CMK (cell line): ENCODE measurements at regions not wholly inside any gene's neighbourhood (a gene's known extent, or its start where the extent isn't known, plus 50 kb on each side); places are given as distances from the start of the nearest gene placed in this dataset.

ENCODE experiments used
- DNase-seq: peaks from one replicate; pipeline ENCODE4 v3.0.0-alpha.2; 2010; ENCODE audit warnings: low read depth

DNA sequence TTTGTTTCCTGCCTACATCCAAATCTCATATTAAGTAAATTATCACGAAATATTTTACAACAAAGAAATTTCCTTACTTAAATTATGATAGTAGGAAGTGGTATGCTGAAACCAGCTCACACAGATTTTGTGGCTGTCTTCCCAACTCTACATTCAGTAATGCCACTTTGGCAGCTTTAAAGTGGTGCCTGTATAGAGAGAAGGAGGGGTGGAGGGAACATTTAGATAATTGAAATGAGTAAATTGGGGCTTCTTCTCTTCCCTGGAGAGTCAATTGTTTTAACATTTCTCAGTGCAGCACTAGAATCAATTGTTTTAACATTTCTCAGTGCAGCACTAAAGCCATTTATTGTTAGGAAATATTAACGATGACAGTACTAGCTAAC, 1323.1 kb downstream of the PCDH7 start:
- DNase-seq = no peak

- DNase-seq = no peak
These were observed 1341.7 kb downstream of the PCDH7 start for GRCh38 chr4:32061916-32062315.

DNA sequence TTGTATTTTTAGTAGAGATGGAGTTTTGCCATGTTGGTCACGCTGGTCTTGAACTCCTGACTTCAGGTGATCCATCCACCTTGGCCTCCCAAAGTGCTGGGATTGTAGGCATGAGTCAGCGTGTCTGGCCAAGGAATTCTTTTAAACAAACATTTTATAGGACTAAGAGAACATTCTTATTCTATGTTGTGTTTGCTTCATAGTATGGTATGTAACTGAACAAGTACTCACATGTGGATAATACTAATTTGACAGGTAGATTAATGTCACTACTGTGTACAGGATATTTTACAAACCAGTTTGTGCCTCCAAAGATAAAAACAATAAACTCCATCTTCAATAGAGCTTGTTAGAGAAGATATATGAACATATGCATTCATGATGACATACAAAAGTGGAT, 1353.4 kb downstream of the PCDH7 start:
- no peak for DNase-seq

GRCh38 chr4:32087211-32087610, 1367.0 kb downstream of the PCDH7 start:
- no peak for DNase-seq

GRCh38 chr4:32094987-32095386, 1374.8 kb downstream of the PCDH7 start:
- DNase-seq = no peak

GRCh38 chr4:32102896-32103295, 1382.7 kb downstream of the PCDH7 start:
- no peak for DNase-seq

DNA sequence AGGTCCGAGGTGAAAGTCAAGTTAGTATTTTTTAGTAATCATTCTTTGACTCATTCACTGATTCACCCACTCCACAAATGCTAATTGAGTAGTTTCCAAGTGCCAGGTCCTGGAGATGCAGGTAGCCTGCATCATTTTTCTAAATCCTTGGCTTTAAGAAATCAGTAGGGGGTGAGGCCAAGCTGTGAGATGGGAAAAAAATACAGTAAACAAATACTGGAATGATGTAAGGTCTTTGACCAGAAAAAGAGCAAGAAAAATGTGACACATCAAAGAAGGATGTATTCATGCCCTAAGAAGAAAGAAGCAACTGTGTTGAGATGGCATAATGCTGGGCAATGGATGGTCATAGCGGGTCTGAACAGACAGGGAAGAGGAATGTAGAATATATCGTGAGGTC, 1386.6 kb downstream of the PCDH7 start:
- DNase-seq = no peak

- no peak for DNase-seq
These were observed 1392.7 kb downstream of the PCDH7 start for GRCh38 chr4:32112891-32113290.

- no peak for DNase-seq
These were observed 1397.5 kb downstream of the PCDH7 start for GRCh38 chr4:32117693-32118092.

DNA sequence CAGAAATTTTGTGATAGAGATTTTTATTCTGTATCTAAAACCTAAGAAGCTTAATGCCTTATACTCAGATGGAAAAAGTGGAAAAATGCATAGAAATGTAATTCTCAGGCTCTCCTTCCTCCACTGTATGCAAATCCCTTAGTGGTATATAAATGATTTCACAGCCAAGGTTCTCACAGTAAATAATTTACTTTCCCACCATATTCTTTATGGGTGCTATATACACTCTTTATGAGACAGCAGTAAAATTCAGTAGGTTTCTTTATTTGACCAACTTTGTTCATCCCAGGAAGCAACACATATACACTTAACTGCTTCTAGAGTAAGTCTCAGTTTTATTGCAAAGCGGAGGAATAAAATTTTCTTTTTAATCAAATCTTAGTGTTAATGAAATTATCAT, 1399.7 kb downstream of the PCDH7 start:
- DNase-seq = no peak

- DNase-seq = no peak
These were observed 1408.4 kb downstream of the PCDH7 start for GRCh38 chr4:32128549-32128948.

DNA sequence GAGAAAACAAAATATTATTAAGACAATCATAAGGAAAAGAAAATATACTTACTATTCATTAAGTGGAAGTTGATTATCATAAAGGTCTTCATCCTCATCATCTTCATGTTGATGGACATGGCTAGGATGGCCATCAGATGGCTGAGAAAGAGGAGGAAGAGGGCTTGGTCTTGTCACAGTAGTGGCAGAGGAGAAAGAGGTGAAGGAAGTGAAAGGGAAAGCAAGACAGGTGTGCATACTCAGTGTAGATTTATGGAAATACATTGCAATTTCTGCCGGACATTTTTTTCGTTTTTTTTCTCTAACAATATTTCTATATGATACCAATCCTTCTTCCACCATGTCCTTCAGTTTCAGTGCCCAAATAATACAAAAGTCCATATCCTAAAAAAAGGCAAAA, 1409.8 kb downstream of the PCDH7 start:
- no peak for DNase-seq

GRCh38 chr4:32133141-32133540, 1413.0 kb downstream of the PCDH7 start:
- DNase-seq = no peak

GRCh38 chr4:32133734-32134133, 1413.6 kb downstream of the PCDH7 start:
- DNase-seq = no peak

GRCh38 chr4:32135642-32136041, 1415.5 kb downstream of the PCDH7 start:
- DNase-seq = no peak

GRCh38 chr4:32136081-32136787, 1416.1 kb downstream of the PCDH7 start:
- DNase-seq = no peak

DNA sequence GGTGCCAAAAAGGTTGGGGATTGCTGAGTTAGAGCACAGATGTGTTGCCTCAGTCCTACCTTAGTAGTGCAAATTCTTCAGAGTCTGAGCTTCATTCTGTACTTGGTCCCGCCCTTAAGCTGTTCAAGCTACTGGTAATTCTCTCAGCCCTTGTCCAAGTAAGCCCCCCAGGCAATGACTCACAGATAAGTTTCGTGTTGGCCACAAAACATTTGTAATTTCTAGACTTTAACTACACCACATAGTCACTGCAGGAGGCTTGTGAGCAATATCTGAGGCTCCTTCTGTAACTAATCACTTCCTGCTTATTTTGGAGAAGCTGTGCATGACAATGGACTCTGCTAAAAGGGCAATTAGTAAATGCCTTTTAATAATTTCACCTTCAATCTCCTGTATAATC, 1420.5 kb downstream of the PCDH7 start:
- peak; percentile 57 for DNase-seq

DNA sequence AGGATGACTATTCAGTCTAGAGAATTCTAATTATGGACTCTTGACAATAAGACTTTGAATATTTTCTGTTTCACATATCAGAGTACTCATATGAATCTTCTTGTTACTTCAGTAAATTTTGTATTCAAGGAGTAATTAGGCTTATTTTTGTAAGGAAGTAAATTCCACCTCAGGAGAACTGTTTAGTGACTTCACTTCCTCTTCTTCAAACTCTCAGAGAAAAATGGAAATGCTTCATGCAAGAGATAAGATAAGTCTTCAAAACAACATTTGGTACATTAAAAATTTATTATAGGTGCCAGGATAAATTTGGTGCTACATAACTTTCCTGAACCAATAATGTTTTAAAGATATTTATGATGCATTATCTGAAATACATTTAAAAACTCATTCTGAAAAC, 1421.9 kb downstream of the PCDH7 start:
- DNase-seq = no peak

DNA sequence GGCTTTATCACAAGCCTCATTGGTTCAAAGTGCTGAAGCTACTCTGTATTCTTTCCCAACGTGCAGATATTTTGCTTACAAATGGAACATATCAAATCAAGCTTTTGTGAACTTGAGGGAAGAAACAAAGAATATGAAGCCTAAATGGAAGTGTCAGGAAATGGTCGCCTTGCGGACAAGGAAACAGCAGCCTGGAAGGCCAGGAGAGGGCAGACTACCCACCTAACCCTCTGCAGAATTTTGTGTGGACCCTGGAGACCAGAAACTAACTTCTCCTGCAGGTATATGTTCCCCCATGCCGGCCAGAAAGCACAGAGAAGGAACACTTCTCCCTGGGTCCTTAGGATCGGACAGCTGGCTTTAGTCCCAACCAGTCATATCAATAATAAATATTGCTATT, 1425.8 kb downstream of the PCDH7 start:
- DNase-seq = no peak

GRCh38 chr4:32147446-32148085, 1427.4 kb downstream of the PCDH7 start:
- DNase-seq = no peak

- no peak for DNase-seq
These were observed 1428.0 kb downstream of the PCDH7 start for GRCh38 chr4:32148111-32148666.

GRCh38 chr4:32158961-32159360, 1438.8 kb downstream of the PCDH7 start:
- no peak for DNase-seq

DNA sequence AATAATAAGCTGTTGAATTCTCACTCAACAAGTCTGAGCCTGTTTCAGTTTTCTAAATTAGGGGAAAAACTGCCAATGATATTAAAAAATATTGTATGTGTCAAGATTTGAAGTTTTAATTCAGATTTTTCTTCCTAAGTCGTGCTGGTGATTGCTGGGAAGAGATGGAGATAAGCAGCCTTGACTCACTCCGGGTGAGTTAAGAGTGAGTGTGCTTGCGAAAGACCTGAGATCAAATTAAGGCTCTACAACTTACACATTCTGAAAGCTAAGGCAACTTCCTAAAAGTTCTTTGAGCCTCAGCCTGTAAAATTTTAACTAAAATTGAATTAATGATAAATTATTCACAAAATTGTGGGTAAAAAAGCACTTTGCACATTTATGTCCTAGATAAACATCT, 1441.2 kb downstream of the PCDH7 start:
- DNase-seq = no peak

DNA sequence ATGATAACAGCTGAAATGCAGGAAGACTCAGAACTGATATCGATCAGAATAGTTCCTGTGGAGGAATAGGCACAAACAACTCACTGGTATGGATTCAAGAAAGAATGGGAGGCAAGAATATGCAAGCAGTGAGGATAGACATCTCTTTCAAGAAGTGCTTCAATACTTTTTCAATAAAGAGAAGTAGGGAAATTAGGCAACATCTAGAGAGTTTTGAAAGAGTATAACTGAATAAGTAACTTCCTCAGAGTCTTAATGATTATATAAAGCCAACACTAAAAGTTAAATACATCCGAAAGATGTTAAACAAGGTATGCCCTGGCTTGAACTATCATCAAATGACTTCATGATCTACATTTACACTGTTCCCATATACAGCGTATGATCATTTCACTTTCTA, 1443.0 kb downstream of the PCDH7 start:
- no peak for DNase-seq
